H1 (cell line): ENCODE measurements at regions not wholly inside any gene's neighbourhood (a gene's known extent, or its start where the extent isn't known, plus 50 kb on each side); places are given as distances from the start of the nearest gene placed in this dataset.

Source experiments
- CTCF ChIA-PET: fragments of 300-600 bp; sonication (Branson Sonifier 250); formaldehyde crosslinking; loops from one replicate; lab custom pipeline; 2021; ENCODE audit not compliant: partially characterized antibody; lab: Charles Lee
- POLR2A ChIA-PET: fragments of 300-600 bp; sonication (Branson Sonifier 250); formaldehyde crosslinking; loops from one replicate; lab custom pipeline; 2021; ENCODE audit warnings: inconsistent platforms; ENCODE audit not compliant: partially characterized antibody; lab: Charles Lee
- DNase-seq, 2 experiments: peaks; one replicate each; pipeline versions ENCODE4 v3.0.0 to v3.0.0-alpha.2; 2010 to 2022; ENCODE audit warnings: low spot score in 2 of 2, low read depth in 1 of 2, mixed read lengths in 1 of 2
- FAIRE-seq: peaks from 2 replicates; lab custom pipeline; 2011; peaks lifted over from hg19 to GRCh38; lab: Jason Lieb, UNC
- H2AFZ ChIP-seq: 2 replicates; pipeline ENCODE4 v1.8.1; 2012; ENCODE audit warnings: low read length, inconsistent platforms
- H2AK5ac ChIP-seq: 2 replicates; pipeline ENCODE4 v1.6.1; 2013; ENCODE audit warnings: low read depth, low read length
- H2BK120ac ChIP-seq: replicated peaks from 2 replicates; pipeline ENCODE3; 2013; ENCODE audit warnings: low read depth, low read length, inconsistent platforms
- H2BK12ac ChIP-seq: 2 replicates; pipeline ENCODE4 v1.6.1; 2013; ENCODE audit warnings: low read depth, low read length
- H2BK15ac ChIP-seq: 2 replicates; pipeline ENCODE4 v1.6.1; 2013; ENCODE audit warnings: low read length
- H2BK20ac ChIP-seq: 2 replicates; pipeline ENCODE4 v1.6.1; 2013; ENCODE audit warnings: low read length
- H2BK5ac ChIP-seq: 2 replicates; pipeline ENCODE4 v1.6.1; 2013; ENCODE audit warnings: low read depth, low read length
- H3K14ac ChIP-seq: 2 replicates; pipeline ENCODE4 v1.6.1; 2013; ENCODE audit warnings: inconsistent platforms; ENCODE audit not compliant: insufficient read length
- H3K18ac ChIP-seq: 2 replicates; pipeline ENCODE4 v1.6.1; 2013; ENCODE audit warnings: low read length; ENCODE audit errors: extremely low read depth
- H3K23ac ChIP-seq: 2 replicates; pipeline ENCODE4 v1.6.1; 2013; ENCODE audit warnings: inconsistent platforms; ENCODE audit not compliant: insufficient read length
- H3K23me2 ChIP-seq: 2 replicates; pipeline ENCODE4 v1.6.1; 2013; ENCODE audit warnings: low read depth, low read length
- H3K27ac ChIP-seq: 2 replicates; pipeline ENCODE4 v1.6.1; 2011; ENCODE audit warnings: low read depth, low read length, inconsistent platforms
- H3K27me3 ChIP-seq, 4 experiments: replicated peaks in 1 of 4; 1 replicate in 1 of 4; 2 replicates in 3 of 4; pipeline versions ENCODE4 v1.6.1 to v1.8.1; 2011 to 2013; ENCODE audit warnings: low read length in 3 of 4, mild to moderate bottlenecking in 3 of 4, inconsistent platforms in 2 of 4, mixed read lengths in 2 of 4, moderate library complexity in 1 of 4; ENCODE audit not compliant: control insufficient read depth in 3 of 4, insufficient read depth in 3 of 4; ENCODE audit errors: extremely low read depth in 1 of 4
- H3K36me3 ChIP-seq, 4 experiments: 2 replicates each; pipeline versions ENCODE4 v1.6.1 to v1.8.1; 2011 to 2013; ENCODE audit warnings: mild to moderate bottlenecking in 4 of 4, low read length in 3 of 4, moderate library complexity in 2 of 4, control low read depth in 1 of 4, inconsistent platforms in 1 of 4; ENCODE audit not compliant: insufficient read depth in 4 of 4, control insufficient read depth in 2 of 4
- H3K4ac ChIP-seq: replicated peaks from 2 replicates; pipeline ENCODE3; 2013; ENCODE audit warnings: low read length, low read depth, mixed read lengths, inconsistent platforms; ENCODE audit not compliant: insufficient read length
- H3K4me1 ChIP-seq, 4 experiments: replicated peaks in 1 of 4; 1 replicate in 1 of 4; 2 replicates in 3 of 4; pipeline versions ENCODE4 v1.6.1 to v1.8.1; 2011 to 2013; ENCODE audit warnings: low read length in 3 of 4, inconsistent platforms in 2 of 4, mixed read lengths in 1 of 4; ENCODE audit not compliant: insufficient read depth in 4 of 4, control insufficient read depth in 3 of 4
- H3K4me2 ChIP-seq, 2 experiments: 2 replicates each; pipeline versions ENCODE4 v1.6.1 to v1.8.1; 2011 to 2013; ENCODE audit warnings: low read depth in 2 of 2, low read length in 2 of 2, control low read depth in 1 of 2, inconsistent platforms in 1 of 2, mild to moderate bottlenecking in 1 of 2; ENCODE audit not compliant: insufficient read depth in 1 of 2
- H3K4me3 ChIP-seq, 4 experiments: fragments of 200-600, 300-600 bp in 1 of 4; sonication (generic), shearing (Covaris generic), sonication (Bioruptor Twin) in 1 of 4; 2 replicates each; pipeline versions ENCODE4 v1.5.1 to v1.8.1; 2011 to 2016; ENCODE audit warnings: low read length in 4 of 4, low read depth in 3 of 4, control low read depth in 2 of 4, inconsistent platforms in 2 of 4, mild to moderate bottlenecking in 2 of 4, mixed read lengths in 1 of 4, moderate library complexity in 1 of 4; ENCODE audit not compliant: insufficient read depth in 2 of 4; ENCODE audit errors: extremely low read depth in 1 of 4
- H3K56ac ChIP-seq: replicated peaks from 2 replicates; pipeline ENCODE3; 2013; ENCODE audit warnings: low read depth, mild to moderate bottlenecking, mixed read lengths, low read length, inconsistent platforms; ENCODE audit not compliant: insufficient read length
- H3K79me1 ChIP-seq: 2 replicates; pipeline ENCODE4 v1.6.1; 2013; ENCODE audit warnings: low read depth, low read length, control low read depth
- H3K79me2 ChIP-seq, 2 experiments: 2 replicates each; pipeline versions ENCODE4 v1.6.1 to v1.8.1; 2012 to 2013; ENCODE audit warnings: low read length in 2 of 2, mild to moderate bottlenecking in 2 of 2, inconsistent platforms in 1 of 2; ENCODE audit not compliant: insufficient read depth in 2 of 2, control insufficient read depth in 1 of 2
- H3K9ac ChIP-seq, 4 experiments: replicated peaks in 1 of 4; 1 replicate in 1 of 4; 2 replicates in 3 of 4; pipeline versions ENCODE4 v1.6.1 to v1.8.1; 2011 to 2013; ENCODE audit warnings: low read depth in 3 of 4, low read length in 3 of 4, control low read depth in 2 of 4, mild to moderate bottlenecking in 2 of 4, moderate library complexity in 2 of 4, inconsistent platforms in 1 of 4; ENCODE audit errors: extremely low read depth in 1 of 4
- H3K9me3 ChIP-seq, 2 experiments: 2 replicates each; pipeline versions ENCODE4 v1.6.1 to v1.8.1; 2012 to 2013; ENCODE audit warnings: mild to moderate bottlenecking in 2 of 2, moderate library complexity in 2 of 2, control low read depth in 1 of 2, inconsistent platforms in 1 of 2, low read depth in 1 of 2, low read length in 1 of 2, mixed read lengths in 1 of 2; ENCODE audit not compliant: insufficient read depth in 2 of 2
- H4K20me1 ChIP-seq, 2 experiments: replicated peaks in 1 of 2; 2 replicates each; pipeline versions ENCODE3 to v1.8.1; 2011 to 2013; ENCODE audit warnings: inconsistent platforms in 2 of 2, low read length in 2 of 2, mild to moderate bottlenecking in 1 of 2; ENCODE audit not compliant: insufficient read depth in 2 of 2, control insufficient read depth in 1 of 2
- H4K5ac ChIP-seq: 2 replicates; pipeline ENCODE4 v1.6.1; 2013; ENCODE audit warnings: low read length, low read depth, mixed read lengths, inconsistent platforms; ENCODE audit not compliant: insufficient read length
- H4K8ac ChIP-seq: 2 replicates; pipeline ENCODE4 v1.8.0; 2013; ENCODE audit warnings: mild to moderate bottlenecking, moderate library complexity, low read length, inconsistent platforms; ENCODE audit not compliant: insufficient read depth; ENCODE audit errors: extremely low read depth
- H4K91ac ChIP-seq: replicated peaks from 2 replicates; pipeline ENCODE3; 2013; ENCODE audit warnings: low read length, mixed read lengths, inconsistent platforms; ENCODE audit not compliant: insufficient read length
- ASH2L ChIP-seq: fragments of 200-600, 300-600 bp; sonication (generic); IDR thresholded peaks from one replicate; pipeline ENCODE4 v1.7.1; 2017; ENCODE audit warnings: low read length
- BCL11A ChIP-seq, 2 experiments: IDR thresholded peaks; one replicate each; pipeline ENCODE4 v1.6.1; 2011; ENCODE audit warnings: low read depth in 2 of 2, low read length in 2 of 2, mild to moderate bottlenecking in 2 of 2
- CEBPB ChIP-seq: IDR thresholded peaks from 2 replicates; pipeline ENCODE4 v1.6.1; 2012; ENCODE audit warnings: low read depth, low read length
- CHD2 ChIP-seq: IDR thresholded peaks from 2 replicates; pipeline ENCODE4 v1.6.1; 2012; ENCODE audit warnings: low read length, improper control_type of control experiment
- MAX ChIP-seq: IDR thresholded peaks from 2 replicates; pipeline ENCODE4 v1.6.1; 2012; ENCODE audit warnings: inconsistent platforms
- SIN3A ChIP-seq, 2 experiments: IDR thresholded peaks in 1 of 2; conservative IDR thresholded peaks in 1 of 2; 2 replicates each; pipeline ENCODE4 v1.6.1; 2011 to 2012; ENCODE audit warnings: low read length in 2 of 2, improper control_type of control experiment in 1 of 2, low read depth in 1 of 2, mild to moderate bottlenecking in 1 of 2
- SRF ChIP-seq: IDR thresholded peaks from 2 replicates; pipeline ENCODE4 v1.6.1; 2011; ENCODE audit warnings: mild to moderate bottlenecking, low read depth, low read length, moderate library complexity
- TCF12 ChIP-seq: IDR thresholded peaks from 2 replicates; pipeline ENCODE4 v1.6.1; 2011; ENCODE audit warnings: low read depth, mild to moderate bottlenecking, low read length
- WGBS, 2 experiments: shearing (Covaris generic) in 1 of 2; methylation state at CpG; one replicate each; pipeline versions ENCODE4 v1.1.6 to v1.1.7; 2013 to 2015; ENCODE audit warnings: low lambda C conversion rate in 2 of 2, mixed read lengths in 2 of 2, inconsistent platforms in 1 of 2, low coverage in 1 of 2, missing lambda C conversion rate in 1 of 2; ENCODE audit not compliant: insufficient replicate concordance in 2 of 2, insufficient coverage in 1 of 2, insufficient read length in 1 of 2; ENCODE audit errors: extremely low coverage in 1 of 2, missing lambda C conversion rate in 1 of 2; 5-methylcytosine and 5-hydroxymethylcytosine counted together

DNA sequence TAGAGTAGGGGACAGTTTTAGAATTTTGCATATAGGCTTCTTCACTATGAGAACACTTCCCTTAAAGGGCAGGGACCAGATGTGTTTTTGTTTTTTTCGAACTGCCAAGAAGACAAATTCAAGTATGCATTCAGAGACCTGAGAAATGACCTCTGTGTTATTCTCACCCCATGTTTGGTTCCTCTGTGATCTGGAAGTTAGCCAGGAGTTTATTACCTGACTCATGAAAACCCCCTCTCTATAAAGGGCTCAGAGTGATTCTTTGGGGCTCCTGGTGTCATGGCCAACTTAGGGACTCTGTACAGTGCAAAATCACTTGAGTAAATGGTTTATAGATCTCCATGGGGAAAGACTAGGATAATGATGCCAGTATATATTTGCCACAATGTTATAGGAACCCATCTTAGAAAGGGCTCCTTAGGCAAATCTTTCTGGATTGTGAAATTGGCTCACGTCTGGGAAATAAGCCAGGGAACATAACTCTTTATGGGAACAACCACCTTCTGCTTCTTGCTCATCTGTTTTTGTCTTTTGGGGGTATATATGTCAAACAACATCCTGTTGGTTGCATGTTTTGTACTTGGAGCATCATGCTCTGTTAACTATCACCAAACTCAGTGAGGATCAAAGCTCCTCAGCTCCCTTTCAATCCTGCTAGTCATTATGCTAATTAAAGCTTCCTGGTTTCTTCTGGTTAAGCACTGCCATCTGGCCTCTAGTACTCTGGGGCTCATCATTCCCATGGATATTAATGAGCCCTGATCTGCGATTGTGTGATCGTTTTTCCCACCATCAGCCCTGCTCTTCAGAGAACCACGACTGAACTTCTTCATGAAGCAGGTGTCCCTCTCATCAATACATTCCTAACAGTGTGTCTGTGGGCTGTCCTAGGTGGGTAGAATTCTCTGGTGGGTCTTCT lies 173.4 kb upstream of the CDH12 start:
- no peak overlapping the region for H3K27ac ChIP-seq
- no peak overlapping the region for H3K23ac ChIP-seq
- H3K18ac ChIP-seq: no peak overlapping the region
- no peak overlapping the region for H4K5ac ChIP-seq
- H2BK120ac ChIP-seq: no peak overlapping the region
- no peak overlapping the region for H3K4ac ChIP-seq
- DNase-seq (no peak), FAIRE-seq (no peak)
- H3K79me1 ChIP-seq: no peaks in the 10 kb centered on the region
- H3K23me2 ChIP-seq: no peaks in the 10 kb centered on the region
- H4K20me1 ChIP-seq: no peaks in the 10 kb centered on the region
- no peak overlapping the region for H4K8ac ChIP-seq
- no peak overlapping the region for H2AK5ac ChIP-seq
- no peak overlapping the region for H2BK5ac ChIP-seq
- no peaks in the 10 kb centered on the region for H3K27me3 ChIP-seq
- CTCF ChIA-PET: no interaction called here
- H3K4me2 ChIP-seq: no peak overlapping the region
- 95% methylated on average over 5 of the region's 5 CpGs; no CpG with 5 or more reads in 1 of the 2 experiments for WGBS, 2 experiments
- no peaks in the 10 kb centered on the region for H3K36me3 ChIP-seq
- no peak overlapping the region for H2BK20ac ChIP-seq
- H3K56ac ChIP-seq: no peak overlapping the region
- no peak overlapping the region for H2BK15ac ChIP-seq
- no peaks in the 10 kb centered on the region for H3K79me2 ChIP-seq
- no peak overlapping the region for H3K9ac ChIP-seq
- H3K4me1 ChIP-seq: no peaks in the 10 kb centered on the region
- H2AFZ ChIP-seq: 0 out of 2 replicates have a peak overlapping the region, but pooled peaks have one; percentile 53
- no peak overlapping the region for H3K14ac ChIP-seq
- H3K9me3 ChIP-seq: no peaks in the 10 kb centered on the region
- H3K4me3 ChIP-seq: no peak overlapping the region
- no peak overlapping the region for H2BK12ac ChIP-seq
- no peak overlapping the region for H4K91ac ChIP-seq
- POLR2A ChIA-PET: no interaction called here
- no peak for TF ChIP-seq ASH2L
- no peak for TF ChIP-seq SIN3A (conservative IDR thresholded peaks at IDR 0.05 in 1 of 2, IDR thresholded peaks at IDR 0.05 in 1 of 2; ENCODE audit: low read depth in 1 of 2, low read length in 2 of 2)
- no peak for TF ChIP-seq BCL11A (IDR thresholded peaks at IDR 0.05; ENCODE audit: low read depth in 2 of 2, low read length in 2 of 2)
- no peak for TF ChIP-seq TCF12
- TF ChIP-seq CHD2: no peak
- no peak for TF ChIP-seq SRF
- TF ChIP-seq CEBPB: no peak
- no peak for TF ChIP-seq MAX
